Progenitor cell of endocrine pancreas (in vitro differentiated cells): ENCODE measurements at regions not wholly inside any gene's neighbourhood (a gene's known extent, or its start where the extent isn't known, plus 50 kb on each side); places are given as distances from the start of the nearest gene placed in this dataset.

Source experiments
- DNase-seq: peaks from one replicate; pipeline ENCODE4 v3.0.0; 2021; ENCODE audit warnings: low spot score; ENCODE audit not compliant: unreplicated experiment
- H3K27ac Mint-ChIP-seq: 2 replicates; pipeline ENCODE4 v1.8.0; 2021; ENCODE audit warnings: mild to moderate bottlenecking, moderate library complexity, mixed read lengths
- H3K27me3 Mint-ChIP-seq: 2 replicates; pipeline ENCODE4 v1.8.0; 2021; ENCODE audit warnings: mixed read lengths
- H3K36me3 Mint-ChIP-seq: 2 replicates; pipeline ENCODE4 v1.8.0; 2022; ENCODE audit warnings: mixed read lengths; ENCODE audit not compliant: insufficient read depth
- H3K4me1 Mint-ChIP-seq: 2 replicates; pipeline ENCODE4 v1.8.0; 2021; ENCODE audit warnings: low read depth, mixed read lengths
- H3K4me3 Mint-ChIP-seq: 2 replicates; pipeline ENCODE4 v1.8.0; 2021; ENCODE audit warnings: low read depth, mild to moderate bottlenecking, moderate library complexity, mixed read lengths
- H3K9me3 Mint-ChIP-seq: 2 replicates; pipeline ENCODE4 v1.8.0; 2021; ENCODE audit warnings: low read depth, mixed read lengths
- CTCF ChIP-seq: fragments of 200-600 bp; sonication (generic); IDR thresholded peaks from one replicate; pipeline ENCODE4 v1.5.0; 2021; ENCODE audit warnings: antibody characterized with exemption, mild to moderate bottlenecking; ENCODE audit not compliant: unreplicated experiment

DNA sequence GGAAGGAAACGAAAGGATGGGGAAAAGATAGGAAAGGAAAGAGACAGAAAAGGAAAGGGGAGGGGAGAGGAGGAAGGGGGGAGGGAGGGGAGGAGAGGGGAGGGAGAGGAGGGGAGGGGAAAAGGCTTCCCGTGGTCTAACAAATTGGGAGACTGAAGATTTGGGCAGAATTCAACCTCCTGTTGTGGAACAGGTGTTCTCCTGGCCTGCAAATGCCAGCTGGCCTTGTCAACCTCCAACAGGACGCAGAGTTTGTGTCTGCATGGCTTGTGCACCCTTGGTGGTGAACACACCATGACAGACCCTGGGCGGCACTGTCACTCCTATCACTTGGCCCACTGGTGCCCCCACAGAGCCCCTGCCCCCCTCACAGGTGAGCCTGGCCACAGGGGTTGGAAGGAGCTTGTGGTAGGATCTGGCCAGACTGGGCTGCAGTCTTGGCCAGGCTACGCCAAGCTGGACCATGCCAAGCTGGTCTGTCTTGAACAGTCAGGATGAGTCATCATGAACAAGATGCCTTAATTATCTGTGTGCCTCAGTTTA, 321.6 kb downstream of the BCL11B start:
- no peak overlapping the region for H3K27ac Mint-ChIP-seq
- no peaks in the 10 kb centered on the region for H3K36me3 Mint-ChIP-seq
- H3K4me1 Mint-ChIP-seq = no peaks in the 10 kb centered on the region
- DNase-seq = no peak
- no peak overlapping the region for H3K4me3 Mint-ChIP-seq
- TF ChIP-seq CTCF = no peak
- peaks cover 43% of the 10 kb centered on the region for H3K27me3 Mint-ChIP-seq
- no peaks in the 10 kb centered on the region for H3K9me3 Mint-ChIP-seq

GRCh38 chr14:98951031-98951430, 321.0 kb downstream of the BCL11B start:
- Mint-ChIP-seq H3K36me3 (no peaks in the 10 kb centered on the region), H3K27me3 (peaks cover 46% of the 10 kb centered on the region), H3K27ac (no peak overlapping the region), H3K4me3 (no peak overlapping the region), H3K4me1 (no peaks in the 10 kb centered on the region), H3K9me3 (no peaks in the 10 kb centered on the region)
- TF ChIP-seq CTCF = no peak
- DNase-seq = no peak

GRCh38 chr14:98951521-98952152, 320.4 kb downstream of the BCL11B start:
- H3K9me3 Mint-ChIP-seq = no peaks in the 10 kb centered on the region
- no peak for TF ChIP-seq CTCF

GRCh38 chr14:98952593-98953350, 319.2 kb downstream of the BCL11B start:
- Mint-ChIP-seq H3K9me3 (no peaks in the 10 kb centered on the region), H3K4me3 (no peak overlapping the region), H3K27me3 (peaks cover 38% of the 10 kb centered on the region), H3K36me3 (no peaks in the 10 kb centered on the region), H3K27ac (no peak overlapping the region), H3K4me1 (peaks cover 3% of the 10 kb centered on the region)
- TF ChIP-seq CTCF = no peak
- no peak for DNase-seq

More at GRCh38 chr14:98951521-98952152, 320.4 kb downstream of the BCL11B start:
- H3K27ac Mint-ChIP-seq = no peak overlapping the region
- no peak overlapping the region for H3K4me3 Mint-ChIP-seq
- H3K4me1 Mint-ChIP-seq = no peaks in the 10 kb centered on the region
- DNase-seq = no peak
- H3K36me3 Mint-ChIP-seq = no peaks in the 10 kb centered on the region
- H3K27me3 Mint-ChIP-seq = peaks cover 45% of the 10 kb centered on the region

DNA sequence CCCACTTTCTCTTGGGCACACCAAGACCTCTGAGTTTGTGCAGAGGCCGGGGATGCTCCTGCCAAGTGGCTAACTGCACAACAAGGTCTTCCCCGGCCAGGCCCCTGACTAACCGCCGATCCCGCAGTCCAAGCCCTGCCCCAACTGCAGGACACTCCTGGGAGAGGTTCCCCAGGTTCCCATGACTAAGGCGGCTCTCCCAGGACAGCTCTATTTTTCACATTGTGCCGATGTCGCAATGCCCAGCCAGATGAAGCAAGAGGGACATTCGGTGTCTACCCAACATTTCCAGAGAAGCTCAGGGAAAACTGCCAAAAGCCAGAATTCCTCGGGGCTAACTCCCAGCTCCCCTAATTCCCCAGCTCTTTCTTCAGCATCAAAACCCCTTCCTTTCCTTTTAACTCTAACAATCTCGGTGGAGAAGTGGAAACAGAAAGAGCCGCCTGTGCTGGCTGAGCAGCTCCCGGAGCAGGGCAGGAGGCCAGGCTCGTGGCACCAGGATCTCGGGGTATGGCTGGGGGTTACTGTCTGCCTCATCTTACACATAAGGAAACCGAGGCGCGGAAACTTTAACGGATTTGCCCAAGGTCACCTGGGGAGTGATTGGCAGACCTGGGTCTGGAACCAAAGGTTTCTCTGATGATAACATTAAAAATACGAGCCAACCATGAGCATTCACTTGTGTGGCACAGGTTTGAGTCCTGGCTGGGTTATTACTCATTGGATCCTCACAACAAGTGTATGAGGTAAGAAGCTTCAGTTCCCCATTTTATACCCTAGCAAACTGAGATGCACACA, 318.2 kb downstream of the BCL11B start:
- H3K27me3 Mint-ChIP-seq = peaks cover 37% of the 10 kb centered on the region
- no peak overlapping the region for H3K27ac Mint-ChIP-seq
- peaks cover 9% of the 10 kb centered on the region for H3K4me1 Mint-ChIP-seq
- H3K4me3 Mint-ChIP-seq = no peak overlapping the region
- no peaks in the 10 kb centered on the region for H3K9me3 Mint-ChIP-seq
- H3K36me3 Mint-ChIP-seq = no peaks in the 10 kb centered on the region
- TF ChIP-seq CTCF = no peak
- DNase-seq = no peak
